ENCODE measurements at regions not wholly inside any gene's neighbourhood (a gene's known extent, or its start where the extent isn't known, plus 50 kb on each side); places are given as distances from the start of the nearest gene placed in this dataset.

GRCh38 chr2:180508458-180508857 lies 471.9 kb upstream of the UBE2E3 start:
- TF ChIP-seq POLR2AphosphoS5 (IDR thresholded peaks at IDR 0.05), result no peak
- no peak for TF ChIP-seq CTCF (IDR thresholded peaks at IDR 0.05)
